ENCODE measurements at regions not wholly inside any gene's neighbourhood (a gene's known extent, or its start where the extent isn't known, plus 50 kb on each side); places are given as distances from the start of the nearest gene placed in this dataset.
A peak's percentile ranks its signal among the peaks of the same experiment; 100 is the strongest.

GRCh38 chr2:14143435-14143834 lies 489.1 kb upstream of the LRATD1 start:
- Histone ChIP-seq H3K4me1 (no peaks in the 10 kb centered on the region), H3K9me3 (no peaks in the 10 kb centered on the region), H3K4me3 (no peak overlapping the region), H3K27me3 (no peaks in the 10 kb centered on the region), H3K36me3 (no peaks in the 10 kb centered on the region), H3K27ac (no peak overlapping the region)
- TF ChIP-seq POLR2A (IDR thresholded peaks at IDR 0.05) (no peak), CTCF (IDR thresholded peaks at IDR 0.05) (no peak)
- DNase-seq, result no peak

- H3K9me3 ChIP-seq, result no peaks in the 10 kb centered on the region
- no peaks in the 10 kb centered on the region for H3K4me1 ChIP-seq
- H3K4me3 ChIP-seq, result no peak overlapping the region
- no peaks in the 10 kb centered on the region for H3K36me3 ChIP-seq
- DNase-seq, result no peak
- TF ChIP-seq CTCF (IDR thresholded peaks at IDR 0.05) (no peak), POLR2A (IDR thresholded peaks at IDR 0.05) (no peak)
- H3K27ac ChIP-seq, result no peak overlapping the region
- H3K27me3 ChIP-seq, result no peaks in the 10 kb centered on the region
Observed at GRCh38 chr2:14148216-14148615, 484.3 kb upstream of the LRATD1 start.

- no peak for DNase-seq
- Histone ChIP-seq H3K4me3 (no peak overlapping the region), H3K9me3 (no peaks in the 10 kb centered on the region), H3K4me1 (no peaks in the 10 kb centered on the region), H3K27me3 (no peaks in the 10 kb centered on the region), H3K36me3 (no peaks in the 10 kb centered on the region), H3K27ac (no peak overlapping the region)
- TF ChIP-seq CTCF (IDR thresholded peaks at IDR 0.05) (no peak), POLR2A (IDR thresholded peaks at IDR 0.05) (no peak)
Observed at GRCh38 chr2:14157816-14158215, 474.7 kb upstream of the LRATD1 start.

DNA sequence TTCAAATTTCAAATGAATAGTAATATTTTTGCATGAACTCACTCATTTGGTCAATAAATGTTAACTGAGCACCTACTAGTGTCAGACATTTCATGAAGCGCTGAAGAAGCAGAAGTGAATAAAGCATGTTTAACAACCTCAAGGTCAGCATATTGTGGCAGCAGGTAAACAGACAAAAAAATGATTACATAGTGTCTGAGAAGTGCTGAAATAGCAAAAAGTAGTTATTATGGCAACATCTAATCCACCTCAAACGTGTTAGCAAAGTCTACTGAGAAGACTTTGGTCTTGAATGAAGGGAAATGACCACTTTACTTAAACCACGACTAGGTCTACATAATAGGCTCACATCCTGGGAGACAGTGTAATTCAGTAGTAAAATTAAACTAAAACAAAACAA lies 452.2 kb upstream of the LRATD1 start:
- Histone ChIP-seq H3K9me3 (no peaks in the 10 kb centered on the region), H3K27me3 (no peaks in the 10 kb centered on the region), H3K36me3 (no peaks in the 10 kb centered on the region), H3K4me3 (no peak overlapping the region), H3K27ac (no peak overlapping the region), H3K4me1 (no peaks in the 10 kb centered on the region)
- no peak for TF ChIP-seq POLR2A (IDR thresholded peaks at IDR 0.05)
- DNase-seq, result no peak

- Histone ChIP-seq H3K27ac (no peak overlapping the region), H3K27me3 (no peaks in the 10 kb centered on the region), H3K4me1 (no peaks in the 10 kb centered on the region), H3K36me3 (no peaks in the 10 kb centered on the region), H3K9me3 (no peaks in the 10 kb centered on the region), H3K4me3 (no peak overlapping the region)
- no peak for TF ChIP-seq POLR2A (IDR thresholded peaks at IDR 0.05)
- no peak for TF ChIP-seq CTCF (IDR thresholded peaks at IDR 0.05)
- DNase-seq, result peak in 1 of 3 donors; percentile 31
Observed at GRCh38 chr2:14182227-14182946, 450.1 kb upstream of the LRATD1 start.

- Histone ChIP-seq H3K27ac (no peak overlapping the region), H3K36me3 (no peaks in the 10 kb centered on the region), H3K27me3 (no peaks in the 10 kb centered on the region), H3K9me3 (no peaks in the 10 kb centered on the region), H3K4me3 (no peak overlapping the region), H3K4me1 (no peaks in the 10 kb centered on the region)
- TF ChIP-seq POLR2A (IDR thresholded peaks at IDR 0.05) (no peak), CTCF (IDR thresholded peaks at IDR 0.05) (no peak)
- DNase-seq, result no peak
Observed at GRCh38 chr2:14185906-14186305, 446.6 kb upstream of the LRATD1 start.

All from Peyer's patch (tissue), 4 donors.